Dermis blood vessel endothelial cell (primary cell): ENCODE measurements at regions not wholly inside any gene's neighbourhood (a gene's known extent, or its start where the extent isn't known, plus 50 kb on each side); places are given as distances from the start of the nearest gene placed in this dataset.

Source experiments
- DNase-seq: peaks from one replicate; pipeline ENCODE4 v3.0.0; 2010

- no peak for DNase-seq
These were observed 64.7 kb upstream of the PTPN13 start for GRCh38 chr4:86529436-86529835.

GRCh38 chr4:86530183-86530582 lies 63.9 kb upstream of the PTPN13 start:
- DNase-seq = no peak

- DNase-seq = no peak
These were observed 62.7 kb upstream of the PTPN13 start for GRCh38 chr4:86531440-86531839.

GRCh38 chr4:86532851-86533250 lies 61.3 kb upstream of the PTPN13 start:
- no peak for DNase-seq

GRCh38 chr4:86536151-86536550 lies 58.0 kb upstream of the PTPN13 start:
- no peak for DNase-seq

GRCh38 chr4:86542319-86543027 lies 51.6 kb upstream of the PTPN13 start:
- no peak for DNase-seq

DNA sequence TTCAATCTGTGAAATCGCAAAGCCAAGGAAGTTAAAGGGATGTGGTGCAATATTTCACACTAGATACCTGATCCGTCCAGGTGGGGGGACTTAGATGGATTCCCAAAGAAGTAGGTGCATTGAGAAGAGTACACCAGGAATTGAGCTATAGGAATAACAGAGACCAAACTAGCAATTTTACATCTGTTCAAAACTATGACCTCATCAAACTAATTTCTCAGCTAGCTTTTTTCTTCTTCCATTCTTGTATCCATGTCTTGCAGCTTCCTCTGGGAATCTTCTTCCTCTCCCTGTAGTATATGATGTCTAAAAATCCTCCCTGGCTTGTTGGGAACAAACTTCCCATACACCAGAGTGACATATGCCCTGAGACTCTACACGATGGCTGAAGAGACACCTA lies 51.0 kb upstream of the PTPN13 start:
- DNase-seq = no peak

DNA sequence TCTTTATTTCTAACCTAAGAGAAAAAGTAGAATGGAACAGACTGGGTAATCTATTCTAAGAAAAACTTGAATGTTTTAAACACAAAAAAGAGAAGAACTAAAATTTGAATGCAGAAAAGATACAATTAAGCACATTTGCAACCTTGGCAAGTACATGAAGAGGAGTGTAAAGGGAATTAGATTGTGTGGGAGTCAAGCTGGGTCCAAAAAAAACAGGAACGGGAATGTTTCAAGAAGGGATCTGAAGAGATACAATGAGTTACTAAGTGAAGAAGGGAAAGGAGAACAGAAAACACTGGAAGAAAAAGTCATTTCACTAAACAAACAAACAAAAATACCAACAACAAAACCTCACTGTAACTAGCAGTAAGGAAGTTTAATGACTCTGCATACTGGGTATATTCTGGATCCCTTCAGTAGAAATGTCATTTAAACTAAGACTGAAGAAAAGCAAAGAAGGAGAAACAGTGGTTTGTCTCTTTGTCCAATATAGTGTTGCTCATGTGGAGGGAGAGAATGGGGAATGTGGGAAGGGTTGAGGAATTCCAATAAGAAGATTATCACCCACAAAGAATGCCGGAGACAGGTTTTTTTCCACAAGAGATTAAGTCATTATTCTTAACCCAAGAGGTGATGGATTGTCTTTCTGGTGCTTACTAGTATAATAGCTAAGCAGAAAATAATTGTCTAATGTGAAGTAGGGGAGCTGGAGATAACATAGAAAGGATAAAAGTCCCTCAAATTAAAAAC lies 50.4 kb upstream of the PTPN13 start:
- DNase-seq = no peak

GRCh38 chr4:86544310-86544966 lies 49.7 kb upstream of the PTPN13 start:
- DNase-seq = no peak
